Stimulated activated CD4-positive, alpha-beta T cell treated with anti-CD3 and anti-CD28 coated beads, Interleukin-12 subunit alpha, Interleukin-12 subunit beta, amount 100 ng/mL, for 24 hours (primary cell): ENCODE measurements at regions not wholly inside any gene's neighbourhood (a gene's known extent, or its start where the extent isn't known, plus 50 kb on each side); places are given as distances from the start of the nearest gene placed in this dataset.

ENCODE experiments used
- DNase-seq, 2 experiments: peaks; one replicate each; pipeline ENCODE4 v3.0.0-alpha.2; 2020; ENCODE audit warnings: low read depth in 2 of 2

- no peak for DNase-seq
Observed at GRCh38 chr14:61893371-61893940, 131.2 kb downstream of the SNAPC1 start.

- DNase-seq = peak; percentile 9 to 59
Observed at GRCh38 chr14:61894452-61895077, 132.3 kb downstream of the SNAPC1 start.

DNA sequence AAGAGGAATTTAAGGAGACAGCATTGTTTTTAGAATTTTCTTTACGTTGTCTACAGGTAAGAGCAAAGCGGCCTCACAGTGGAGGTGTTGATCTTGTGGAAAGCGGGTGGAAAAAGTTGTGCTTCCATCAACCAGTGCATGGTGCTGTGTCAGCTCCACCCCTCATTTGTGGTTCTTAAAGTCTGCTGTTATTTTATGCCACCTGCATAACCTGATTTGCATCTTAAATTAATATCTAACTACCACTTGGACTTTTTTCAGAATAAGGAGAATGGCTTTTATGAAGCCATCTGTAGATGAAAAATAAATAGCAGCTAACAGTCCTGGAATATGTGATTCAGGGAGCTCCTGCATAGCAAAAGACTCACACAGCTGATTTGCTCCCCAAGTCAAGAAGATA is 135.1 kb downstream of the SNAPC1 start:
- DNase-seq = no peak

DNA sequence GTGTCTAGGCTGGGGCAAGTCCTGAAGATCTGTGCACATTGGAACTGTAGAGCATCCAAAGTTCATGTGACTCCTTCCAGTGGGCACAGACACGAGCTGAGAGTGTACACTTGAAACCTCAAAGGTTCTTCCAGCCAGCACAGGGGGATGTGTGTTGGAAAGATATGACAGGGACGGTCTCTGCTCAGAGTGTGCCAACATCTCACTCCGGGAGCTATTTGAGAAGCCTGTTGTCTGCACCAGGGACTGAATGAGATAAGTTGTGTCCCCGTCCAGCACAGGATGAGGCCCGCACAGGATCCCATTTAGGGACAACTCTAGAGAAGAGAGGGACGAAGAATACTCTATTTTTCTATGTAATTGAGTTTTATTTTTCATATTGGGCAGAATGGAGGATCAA is 136.3 kb downstream of the SNAPC1 start:
- no peak for DNase-seq

DNA sequence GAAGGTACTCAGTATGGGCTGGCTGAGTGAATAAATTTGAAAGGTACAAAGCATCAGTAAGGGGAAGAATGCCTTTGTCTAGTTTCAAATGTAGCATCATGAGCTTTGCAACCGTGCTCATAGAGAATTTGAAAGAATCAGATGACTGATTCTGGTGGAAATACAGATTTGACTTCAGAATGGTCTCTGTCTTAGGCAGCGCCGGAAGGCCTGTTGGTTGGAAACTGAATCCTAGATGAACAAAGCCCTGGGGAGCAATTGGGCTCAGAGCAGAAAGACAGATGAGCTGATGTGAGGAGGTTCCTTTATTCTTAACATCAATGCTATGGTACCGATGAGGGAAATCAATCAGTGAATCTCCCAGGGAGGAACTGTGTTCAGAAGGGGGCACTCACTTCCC is 137.3 kb downstream of the SNAPC1 start:
- no peak for DNase-seq

DNA sequence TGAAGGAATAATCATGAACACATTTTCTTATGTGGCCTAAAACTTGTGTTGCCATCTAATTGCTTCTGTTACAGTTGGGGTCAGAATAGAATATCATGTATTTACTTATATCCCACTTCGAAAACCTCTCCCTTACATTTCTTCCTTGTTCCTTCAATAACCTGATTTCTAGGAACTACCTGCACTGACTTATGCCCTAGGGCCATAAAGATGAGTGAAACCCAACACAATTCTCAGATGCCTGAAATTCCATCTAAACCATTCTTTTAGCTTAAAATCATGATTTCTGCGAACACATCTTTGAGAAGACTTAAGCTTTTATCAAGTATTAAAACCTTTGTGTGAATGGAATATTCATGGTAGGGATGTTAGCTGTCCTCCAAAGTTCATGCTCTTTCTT is 142.7 kb downstream of the SNAPC1 start:
- DNase-seq = no peak

DNA sequence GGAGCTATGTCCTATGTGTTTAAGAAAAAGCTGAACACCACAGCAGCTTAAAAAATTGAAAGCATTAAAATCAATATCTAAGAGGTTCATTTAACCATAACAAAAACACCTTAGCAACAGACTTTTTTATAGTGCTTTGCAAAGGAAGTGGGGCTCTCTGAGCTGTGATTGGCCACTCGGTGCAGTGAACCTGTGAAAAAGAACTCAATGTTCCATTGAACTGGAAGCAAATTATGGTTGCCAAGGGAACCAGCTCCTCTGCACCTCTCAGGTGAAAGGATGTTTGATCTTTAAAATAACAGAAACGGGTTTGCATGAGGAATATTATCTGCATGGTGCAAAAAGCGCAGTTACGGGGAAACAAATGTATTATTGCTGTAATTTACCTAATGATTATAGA is 149.4 kb downstream of the SNAPC1 start:
- DNase-seq = no peak

DNA sequence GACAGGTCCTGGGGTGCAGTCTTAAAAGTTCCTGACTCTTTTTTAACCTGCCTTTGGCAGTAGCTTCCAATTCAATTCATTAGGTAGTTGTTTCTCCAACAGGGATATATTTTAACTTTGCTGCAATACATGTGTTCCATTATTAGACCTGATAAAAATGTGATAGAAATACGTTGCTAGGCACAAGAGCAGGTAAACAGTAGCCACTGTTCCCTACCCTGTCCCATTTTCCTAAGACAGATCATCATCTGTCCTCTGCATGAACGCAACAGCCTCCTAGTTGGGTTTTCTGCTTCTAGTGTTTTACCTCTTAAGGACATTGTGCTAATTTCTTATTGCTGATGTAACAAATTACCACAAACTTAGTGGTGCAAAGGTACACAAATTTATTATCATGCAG is 156.8 kb downstream of the SNAPC1 start:
- DNase-seq = no peak

GRCh38 chr14:61923348-61923747 is 161.1 kb downstream of the SNAPC1 start:
- no peak for DNase-seq

DNA sequence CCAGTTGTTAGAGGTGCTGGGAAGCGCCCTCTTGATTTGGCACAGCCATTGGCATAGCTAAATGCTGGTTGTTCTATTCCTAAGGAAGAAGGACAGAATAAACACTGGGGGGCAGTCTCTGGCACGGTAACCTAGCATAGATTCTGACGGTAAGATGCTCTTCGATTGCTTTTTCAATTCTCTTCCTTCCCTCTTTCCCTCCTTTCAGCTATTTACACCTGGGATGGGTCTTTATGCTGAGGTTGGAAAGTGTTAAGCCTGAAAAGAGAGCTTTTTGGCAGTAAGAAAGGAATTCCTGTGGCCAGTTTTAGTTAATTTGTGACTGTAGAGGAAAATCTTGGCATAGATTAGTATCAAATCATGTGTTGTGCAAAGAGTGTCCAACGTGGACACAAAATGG is 162.8 kb downstream of the SNAPC1 start:
- DNase-seq = no peak

GRCh38 chr14:61925732-61926435 is 163.7 kb downstream of the SNAPC1 start:
- DNase-seq = no peak

DNA sequence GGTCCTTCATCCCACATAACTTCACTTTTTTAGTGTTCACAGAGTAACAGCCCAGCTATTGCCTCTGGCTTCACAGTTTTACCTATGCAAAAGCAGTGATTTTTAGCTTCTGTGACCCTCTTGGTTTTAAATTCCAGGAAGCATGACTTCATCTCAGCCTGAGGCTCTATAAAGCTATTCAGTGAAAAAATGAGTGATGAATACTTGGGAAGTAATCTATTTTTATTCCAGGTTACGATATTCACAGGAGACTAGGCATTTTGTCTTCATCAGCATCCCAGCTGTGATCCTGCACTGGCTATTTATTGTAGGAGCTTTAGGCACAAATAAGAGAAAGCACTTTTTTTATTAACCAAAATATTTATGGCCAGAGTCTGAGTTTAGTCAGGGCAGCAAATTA is 164.8 kb downstream of the SNAPC1 start:
- DNase-seq = no peak

- no peak for DNase-seq
Observed at GRCh38 chr14:61927520-61927919, 165.3 kb downstream of the SNAPC1 start.

GRCh38 chr14:61928300-61928699 is 166.1 kb downstream of the SNAPC1 start:
- DNase-seq = no peak

DNA sequence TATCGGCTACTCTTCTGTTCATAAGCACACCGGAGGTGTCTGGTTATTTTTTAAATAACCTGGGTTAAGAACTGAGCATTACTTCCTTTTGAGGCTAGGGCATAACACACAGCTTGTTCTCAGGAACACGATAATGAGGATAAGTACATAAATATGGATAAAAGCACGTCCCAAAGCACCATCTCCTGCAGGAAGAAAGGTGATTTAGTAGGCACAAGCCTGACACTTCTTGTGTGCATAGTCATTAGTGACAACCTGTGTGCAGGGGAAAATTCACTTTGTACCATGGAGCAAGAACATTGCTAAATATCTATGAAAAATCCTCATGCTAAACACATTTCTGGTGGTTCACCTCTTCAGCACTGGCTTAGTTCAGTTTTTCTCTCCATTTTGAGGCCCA is 166.5 kb downstream of the SNAPC1 start:
- no peak for DNase-seq

DNA sequence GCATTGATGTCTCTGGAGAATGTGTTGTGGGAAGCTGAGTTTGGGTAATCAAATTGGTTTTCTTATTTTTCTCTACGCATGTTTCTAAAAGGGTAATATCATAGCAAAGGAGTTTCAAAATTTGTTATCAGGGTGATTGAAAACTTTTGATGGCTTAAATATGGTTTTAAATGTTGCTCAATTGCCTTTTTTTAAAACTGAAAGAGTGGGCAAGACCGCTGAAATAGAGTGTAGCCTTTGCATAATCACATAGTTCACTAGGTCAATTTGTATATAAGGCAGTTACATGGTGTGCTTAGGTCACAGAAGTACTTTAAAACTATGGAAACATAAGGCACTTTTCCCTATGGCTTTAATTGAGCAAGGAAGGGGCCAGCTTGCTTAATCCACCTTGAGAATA is 167.4 kb downstream of the SNAPC1 start:
- DNase-seq = no peak

- no peak for DNase-seq
Observed at GRCh38 chr14:61930101-61930857, 168.1 kb downstream of the SNAPC1 start.

DNA sequence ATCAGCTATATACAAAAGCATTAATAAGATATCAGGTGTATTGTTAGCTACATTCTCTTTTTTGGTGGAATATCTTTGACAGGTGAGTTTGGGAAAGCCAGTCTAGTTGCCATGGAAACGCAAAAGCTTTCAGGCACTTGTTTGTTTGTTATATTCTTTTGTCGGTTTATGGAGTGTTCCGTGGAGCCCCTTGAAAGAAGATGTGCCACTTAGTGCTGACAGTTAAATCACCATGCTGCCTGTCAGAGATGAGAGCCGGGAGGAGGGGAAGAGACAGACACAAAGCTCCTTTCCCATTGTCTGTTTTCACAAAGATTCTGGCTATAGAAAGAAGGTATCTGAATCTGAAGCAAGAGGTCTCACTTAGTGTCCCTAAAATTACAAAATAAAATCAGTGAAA is 170.8 kb downstream of the SNAPC1 start:
- DNase-seq = no peak

GRCh38 chr14:61934385-61934784 is 172.2 kb downstream of the SNAPC1 start:
- no peak for DNase-seq

DNA sequence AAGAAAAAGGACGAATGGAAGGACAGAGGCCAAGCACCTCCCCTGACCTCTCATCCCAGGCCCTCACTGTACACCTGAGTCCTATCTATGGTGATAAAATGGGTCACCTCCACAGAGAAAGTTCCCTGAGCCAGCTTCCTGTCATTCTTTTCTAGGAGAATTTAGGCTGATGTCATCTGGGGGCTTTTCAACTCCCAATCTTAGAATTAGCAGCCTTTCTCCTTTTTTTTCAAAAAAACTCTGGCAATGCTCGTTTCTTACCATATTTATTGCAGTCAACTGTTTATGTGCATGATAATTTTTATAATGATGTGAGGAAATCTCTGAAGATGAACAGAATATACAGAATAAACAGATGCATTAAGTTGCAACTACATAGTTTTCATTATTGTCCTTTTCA is 177.6 kb downstream of the SNAPC1 start:
- no peak for DNase-seq

DNA sequence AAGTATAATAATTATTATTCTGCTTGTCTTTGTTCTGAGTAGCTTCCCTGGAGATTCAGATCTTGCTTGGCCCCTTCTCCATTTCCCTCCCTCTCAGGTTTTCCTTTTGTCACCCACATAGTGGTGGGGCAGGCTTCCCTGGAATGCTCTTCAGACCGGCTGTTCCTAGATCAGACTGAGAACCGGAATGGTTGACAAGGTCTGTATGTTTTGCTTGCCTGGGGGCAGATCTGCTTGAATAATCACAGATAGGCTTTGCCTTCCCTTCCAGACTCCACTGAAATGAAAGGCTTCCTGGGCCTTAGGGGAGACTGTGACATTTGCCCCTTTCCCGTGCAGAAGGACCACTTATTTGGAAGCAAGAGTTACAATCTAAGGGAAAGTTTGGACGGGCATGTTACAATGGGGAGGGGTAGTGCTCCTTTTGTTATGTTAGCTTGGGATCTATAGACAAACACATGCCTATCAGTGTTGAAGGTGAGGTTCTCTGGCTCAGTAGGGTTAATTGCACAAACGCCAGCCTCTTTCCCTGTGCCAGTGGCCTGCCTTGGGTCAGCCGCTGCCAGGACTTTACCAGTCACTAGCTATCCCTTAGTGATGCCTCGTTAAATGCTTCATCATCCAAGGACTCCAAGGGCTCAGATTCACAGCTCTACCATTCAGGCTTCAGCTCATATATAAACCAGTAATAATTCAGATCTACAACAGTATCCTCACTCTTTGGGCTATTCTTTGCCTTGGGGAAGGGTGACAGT is 178.6 kb downstream of the SNAPC1 start:
- DNase-seq = no peak
